T-helper 1 cell treated with Interleukin-12 subunit alpha and Interleukin-12 subunit beta and Interleukin-4 antibody, amounts not matched to agents 30 ng/mL and 1 ng/mL, for 36 hours (primary cell): ENCODE measurements at regions not wholly inside any gene's neighbourhood (a gene's known extent, or its start where the extent isn't known, plus 50 kb on each side); places are given as distances from the start of the nearest gene placed in this dataset.

Experiments used
- intact Hi-C: fragments of 100-400 bp; cut with micrococcal nuclease; formaldehyde crosslinking; loops from one replicate; pipeline ENCODE4 v1.15.1; 2024

DNA sequence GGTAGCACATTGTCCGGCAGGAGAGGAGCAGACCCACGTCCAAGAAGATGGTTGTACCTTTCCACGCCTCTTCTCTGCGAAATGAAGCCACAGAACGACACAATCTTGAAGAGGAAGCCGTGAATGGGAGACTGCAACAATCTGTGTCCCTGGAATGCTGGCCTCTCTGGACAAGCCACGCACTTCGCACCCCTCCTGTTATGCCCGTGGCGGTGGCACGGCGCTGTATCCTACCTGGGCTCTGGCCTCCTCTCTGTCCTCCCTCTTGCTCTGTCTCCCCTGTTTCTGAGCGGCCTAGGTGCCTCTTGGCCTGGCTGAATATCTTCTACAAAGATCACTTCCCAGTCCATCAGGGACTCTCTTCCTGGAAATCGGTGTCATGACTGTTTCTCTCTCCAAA, 717.8 kb downstream of the KCNJ18 start:
- intact Hi-C loops: no loop called here

DNA sequence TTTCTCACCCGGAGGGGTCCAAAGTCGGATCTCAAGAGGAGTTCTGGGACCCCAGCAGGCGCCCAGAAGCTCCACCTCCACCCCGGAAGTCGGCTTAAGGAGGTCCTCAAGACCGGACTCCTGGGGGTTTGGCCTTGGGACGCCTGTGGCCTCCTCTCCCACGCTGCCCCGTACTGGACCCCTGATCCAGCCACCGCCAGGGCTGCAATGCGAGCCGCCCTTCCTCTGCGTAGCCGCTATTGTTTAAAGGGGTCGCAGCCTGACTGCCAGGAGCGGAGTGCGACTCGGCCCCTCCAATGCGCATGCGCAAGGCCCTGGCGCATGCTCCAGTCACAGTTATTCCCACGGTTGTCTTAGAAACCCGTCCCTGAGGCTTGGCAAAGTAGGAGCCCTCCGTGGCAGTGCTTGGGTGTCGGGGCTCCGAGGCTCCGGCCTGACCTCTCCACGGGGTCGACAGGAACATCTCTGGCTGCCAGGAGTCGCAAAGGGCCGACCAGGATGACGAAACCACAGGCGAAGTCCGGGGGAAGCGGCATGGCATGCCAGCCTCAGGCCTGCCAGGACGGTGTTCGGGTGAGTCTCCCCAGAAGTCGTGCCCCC, 719.0 kb downstream of the KCNJ18 start:
- intact Hi-C loops: no loop called here

DNA sequence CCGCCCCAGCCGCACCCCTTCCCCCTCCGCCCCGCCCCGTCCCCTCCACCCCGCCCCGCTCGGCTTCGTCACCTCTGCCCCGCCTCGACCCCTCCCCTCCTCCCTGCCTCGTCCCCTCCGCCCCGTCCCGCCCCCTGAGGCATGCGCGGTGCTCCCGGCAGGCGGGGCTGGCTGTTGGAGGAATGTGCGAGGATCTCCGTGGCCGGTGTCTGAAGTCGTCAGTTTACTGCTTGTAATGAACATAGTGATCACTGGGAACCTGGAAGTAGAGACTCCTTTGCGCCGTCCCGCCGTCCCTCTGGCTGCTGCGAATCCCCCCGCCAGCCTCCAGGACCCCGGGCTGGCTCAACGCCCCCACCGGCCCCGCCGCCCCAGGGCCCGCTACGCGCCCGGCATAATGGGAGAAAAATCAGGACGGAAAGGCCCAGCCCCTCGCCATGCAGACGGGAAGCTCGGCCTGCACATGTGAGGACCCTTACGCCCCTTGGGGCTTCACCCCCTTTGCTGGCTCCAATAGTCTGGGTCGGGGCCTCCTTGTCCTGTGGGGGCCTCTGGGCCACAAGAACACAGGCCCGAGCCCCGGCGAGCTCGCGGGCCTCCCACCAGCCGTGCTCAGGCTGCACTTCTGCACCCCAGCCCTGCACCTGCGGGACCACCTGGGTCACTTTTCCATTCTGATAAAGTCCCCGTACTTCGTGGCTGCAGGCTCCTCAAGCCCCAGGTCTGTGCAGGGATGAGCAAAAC, 743.1 kb downstream of the KCNJ18 start:
- intact Hi-C loops: no loop called here

DNA sequence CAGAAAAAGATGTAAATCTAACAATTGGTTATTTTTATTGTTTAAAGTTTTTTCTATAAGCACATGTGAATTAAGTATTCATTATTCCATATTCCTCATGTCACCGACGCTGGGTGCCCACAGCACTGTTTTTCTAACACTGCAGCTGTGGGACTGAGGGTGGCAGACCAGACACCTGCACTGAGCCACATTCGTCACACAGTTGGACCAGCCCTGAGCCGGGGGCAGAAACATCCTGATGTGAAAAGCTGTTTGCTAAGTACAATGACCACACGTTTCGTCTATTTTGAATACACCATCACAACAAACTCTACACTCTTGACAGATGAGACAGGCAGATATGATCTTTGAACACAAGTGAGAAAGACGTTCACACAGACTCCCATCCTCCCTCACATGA, 749.5 kb downstream of the KCNJ18 start:
- intact Hi-C loops: no loop called here

DNA sequence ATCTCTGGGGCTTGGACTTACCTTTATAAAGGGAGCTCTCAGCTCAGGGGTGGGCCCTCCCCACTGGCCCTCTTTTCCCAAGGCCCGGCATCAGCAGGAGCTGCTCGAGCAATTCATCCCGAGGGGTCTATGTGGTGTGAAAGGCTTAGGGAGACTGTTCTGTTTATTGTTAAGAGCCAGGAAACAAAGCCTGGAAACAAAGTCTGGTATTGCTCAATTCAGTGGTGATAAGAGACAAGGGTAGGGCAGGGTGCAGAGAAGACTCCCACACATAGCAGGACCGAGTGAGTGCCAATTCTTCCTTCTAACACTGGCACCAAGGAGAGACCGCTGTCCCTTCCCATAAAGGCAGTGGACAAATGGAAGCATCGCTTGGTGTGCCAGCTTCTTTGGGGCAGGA, 750.7 kb downstream of the KCNJ18 start:
- intact Hi-C loops: no loop called here

DNA sequence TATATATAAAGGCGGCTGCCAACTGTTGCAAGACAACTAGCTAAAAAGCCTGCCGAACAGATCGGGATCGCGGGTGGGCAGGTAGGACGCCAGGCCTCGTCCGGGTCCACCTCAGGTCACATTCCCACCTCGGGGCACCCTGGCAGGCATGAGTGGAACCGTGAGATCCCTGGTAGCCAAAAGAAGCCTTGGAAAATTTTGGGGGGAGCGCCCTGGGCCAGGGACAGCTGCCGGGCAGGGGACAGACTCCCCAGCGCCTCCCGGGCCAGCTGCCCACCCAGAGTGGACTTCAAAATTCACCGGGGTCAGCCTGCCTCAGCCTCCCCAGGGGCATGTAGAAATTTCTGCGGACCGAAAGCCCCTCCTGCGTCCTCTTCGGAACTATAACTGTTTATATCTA, 760.9 kb downstream of the KCNJ18 start:
- intact Hi-C loops: no loop called here

DNA sequence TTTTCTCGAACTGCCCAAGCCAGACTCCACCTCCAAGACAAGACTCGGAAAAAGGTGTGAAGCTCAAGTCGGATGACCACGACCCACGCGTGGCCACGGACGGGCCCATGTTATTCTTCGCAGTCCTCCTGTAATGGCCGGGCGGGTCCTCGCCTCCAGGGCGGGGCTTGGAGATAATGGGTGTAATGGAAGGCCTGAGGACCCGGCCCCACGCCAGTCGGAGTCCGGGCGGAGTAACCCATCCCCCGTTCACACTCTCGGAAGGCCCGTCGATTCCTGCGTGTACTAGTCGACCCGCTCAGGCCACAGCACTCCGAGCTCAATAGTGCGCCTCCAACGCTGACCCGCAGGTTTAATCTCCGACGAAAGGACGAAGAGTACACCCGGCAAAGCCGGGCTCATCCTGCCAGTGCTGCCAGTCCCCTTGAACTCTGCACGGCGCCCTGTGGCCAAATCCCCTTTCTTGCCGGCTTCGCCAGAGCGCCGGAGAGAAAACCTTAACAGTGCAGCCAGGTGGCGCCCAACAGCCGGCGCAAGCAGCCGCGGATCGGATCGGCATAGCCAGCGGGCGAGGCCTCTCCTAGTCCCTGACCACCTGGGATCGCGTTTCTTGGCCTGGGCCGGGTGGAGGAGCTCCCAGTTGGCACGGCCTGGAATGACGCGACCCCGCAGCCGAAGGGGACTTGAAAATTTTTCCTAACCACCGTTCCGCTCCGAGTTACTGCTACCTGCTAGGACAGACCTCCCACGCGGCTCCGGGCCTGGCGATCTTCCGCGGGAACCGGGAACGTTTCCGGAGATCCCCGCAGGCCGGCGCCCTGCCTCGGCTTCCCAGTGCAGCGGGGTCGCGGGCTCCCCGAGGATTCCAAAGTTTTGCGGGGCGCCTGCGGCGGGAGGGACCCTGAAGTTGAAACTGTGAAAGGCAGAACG, 762.0 kb downstream of the KCNJ18 start:
- intact Hi-C loops: no loop called here

DNA sequence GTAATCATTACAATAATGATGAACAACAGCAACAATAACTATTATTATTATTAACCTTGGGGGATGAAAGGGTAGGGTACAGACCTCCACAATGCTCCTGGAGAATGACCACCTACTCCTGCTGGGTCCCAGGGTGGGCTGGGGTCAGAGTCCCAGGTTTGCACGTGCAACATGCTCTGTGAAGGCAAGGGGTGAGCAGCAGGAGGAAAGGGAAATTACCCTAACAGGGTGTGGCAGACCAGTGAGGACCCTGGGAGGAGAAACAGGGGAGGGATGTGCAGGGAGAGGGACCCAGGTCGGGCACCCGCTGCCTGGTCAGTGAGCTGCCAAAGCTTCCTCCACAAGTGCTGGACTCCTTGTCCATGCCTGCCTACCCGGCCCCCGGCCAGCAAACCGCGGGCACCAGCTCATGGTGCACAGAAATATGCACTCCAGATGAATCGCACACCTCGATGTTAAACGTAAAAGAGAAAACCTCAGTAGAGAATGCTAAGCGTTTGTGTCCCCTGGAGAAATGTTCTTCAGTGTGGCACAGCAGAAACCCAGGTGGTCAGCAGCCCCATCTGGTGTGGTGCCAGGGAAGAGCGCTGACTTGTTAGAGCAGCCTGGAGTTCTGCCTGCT, 767.1 kb downstream of the KCNJ18 start:
- intact Hi-C loops: no loop called here

DNA sequence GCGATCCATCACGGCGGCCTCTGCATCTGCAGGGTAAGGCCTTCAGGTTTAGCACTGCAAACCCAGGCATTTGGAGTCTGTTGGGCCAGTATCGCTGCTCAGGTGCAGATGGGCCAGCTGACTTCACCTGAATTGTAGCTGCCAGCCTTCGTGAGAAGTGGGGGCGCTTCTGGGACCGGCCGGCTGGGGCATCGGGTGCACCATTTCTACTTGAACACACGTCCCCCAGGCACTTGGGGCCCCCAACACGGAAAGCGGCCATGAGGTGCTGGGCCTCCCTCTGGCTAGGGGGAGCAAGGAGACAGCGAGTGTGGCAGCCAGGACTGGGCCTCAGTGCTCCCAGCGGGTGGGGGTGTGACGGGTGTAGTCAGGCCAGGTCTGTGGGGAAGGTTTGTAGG, 767.6 kb downstream of the KCNJ18 start:
- intact Hi-C loops: no loop called here

DNA sequence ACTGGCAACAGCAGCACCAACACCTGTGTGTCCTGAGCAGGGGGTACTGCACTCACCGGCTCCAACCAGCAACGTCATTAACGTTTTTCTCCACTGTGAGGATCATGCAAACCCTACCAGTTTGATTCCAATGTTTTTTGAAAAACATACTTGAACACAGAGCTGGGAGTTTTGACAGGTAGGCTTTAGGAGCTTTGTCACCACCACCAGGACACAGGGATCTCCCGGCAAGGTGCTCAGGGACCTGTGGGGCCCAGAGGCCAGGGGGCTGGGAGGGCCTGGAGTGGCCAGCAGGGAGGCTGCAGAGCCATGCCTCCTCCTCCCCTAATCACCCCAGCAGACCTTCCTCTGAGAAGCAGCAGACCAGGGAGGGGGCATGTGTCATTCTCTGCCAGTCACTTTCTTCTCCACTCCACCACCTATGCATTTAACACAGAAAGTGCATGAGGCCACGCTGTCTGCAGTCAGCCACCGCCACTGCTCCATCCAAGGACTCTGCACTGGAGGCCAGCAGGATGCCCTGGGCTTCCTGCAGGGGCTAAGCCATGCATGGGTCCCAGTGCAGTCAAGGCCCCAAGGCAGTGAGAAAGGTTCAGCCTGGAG, 768.2 kb downstream of the KCNJ18 start:
- intact Hi-C loops: no loop called here

DNA sequence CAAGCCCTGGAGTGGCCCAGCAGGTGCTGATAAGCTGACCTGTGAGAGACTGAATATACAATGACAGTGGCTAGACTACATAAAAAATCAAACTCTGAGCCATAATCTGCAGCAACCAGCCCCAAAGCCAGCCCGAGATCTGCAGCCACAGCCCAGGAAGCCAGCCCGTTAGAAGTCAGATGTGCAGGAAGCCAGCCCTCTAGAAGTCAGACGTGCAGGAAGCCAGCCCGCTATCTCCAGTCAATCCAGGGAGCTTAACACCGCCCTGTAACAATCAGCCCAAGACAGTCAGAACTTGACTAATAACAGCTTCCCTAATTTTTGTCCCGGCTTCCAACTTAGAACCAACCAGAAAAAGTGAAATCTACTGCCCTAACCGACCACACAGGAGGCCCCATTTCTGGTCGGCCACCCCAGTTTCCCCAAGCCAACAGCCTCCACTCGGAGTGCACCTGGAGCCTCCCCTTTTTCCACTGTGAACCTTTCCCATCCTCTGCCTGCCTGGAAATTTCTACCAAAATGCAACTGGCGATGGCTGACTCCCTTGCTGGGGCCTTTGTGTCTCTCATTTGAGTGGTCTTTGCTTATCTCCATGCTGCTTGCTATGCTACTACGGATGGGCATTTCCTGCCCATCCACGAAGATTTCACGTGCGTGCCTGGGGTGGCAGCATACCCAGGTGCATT, 769.3 kb downstream of the KCNJ18 start:
- intact Hi-C loops: no loop called here

DNA sequence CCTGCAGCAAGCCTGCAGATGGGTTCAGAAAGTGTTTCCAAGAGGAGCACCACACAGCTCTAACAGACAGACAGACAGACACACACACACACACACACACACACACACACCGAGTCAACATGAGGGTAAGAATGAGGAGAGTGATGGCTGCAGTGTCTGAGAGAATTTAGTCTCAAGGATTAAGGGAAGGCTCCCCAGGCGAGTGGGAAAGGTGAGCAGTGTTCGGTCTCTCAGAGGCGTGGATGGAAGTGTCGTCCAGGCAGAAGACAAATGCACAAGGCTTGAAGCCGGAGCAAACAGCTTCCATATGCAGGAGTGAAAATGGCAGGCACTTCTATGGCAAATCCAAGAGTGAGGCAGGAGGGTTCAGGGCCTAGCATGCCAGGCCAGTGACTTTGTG, 770.1 kb downstream of the KCNJ18 start:
- intact Hi-C loops: no loop called here

DNA sequence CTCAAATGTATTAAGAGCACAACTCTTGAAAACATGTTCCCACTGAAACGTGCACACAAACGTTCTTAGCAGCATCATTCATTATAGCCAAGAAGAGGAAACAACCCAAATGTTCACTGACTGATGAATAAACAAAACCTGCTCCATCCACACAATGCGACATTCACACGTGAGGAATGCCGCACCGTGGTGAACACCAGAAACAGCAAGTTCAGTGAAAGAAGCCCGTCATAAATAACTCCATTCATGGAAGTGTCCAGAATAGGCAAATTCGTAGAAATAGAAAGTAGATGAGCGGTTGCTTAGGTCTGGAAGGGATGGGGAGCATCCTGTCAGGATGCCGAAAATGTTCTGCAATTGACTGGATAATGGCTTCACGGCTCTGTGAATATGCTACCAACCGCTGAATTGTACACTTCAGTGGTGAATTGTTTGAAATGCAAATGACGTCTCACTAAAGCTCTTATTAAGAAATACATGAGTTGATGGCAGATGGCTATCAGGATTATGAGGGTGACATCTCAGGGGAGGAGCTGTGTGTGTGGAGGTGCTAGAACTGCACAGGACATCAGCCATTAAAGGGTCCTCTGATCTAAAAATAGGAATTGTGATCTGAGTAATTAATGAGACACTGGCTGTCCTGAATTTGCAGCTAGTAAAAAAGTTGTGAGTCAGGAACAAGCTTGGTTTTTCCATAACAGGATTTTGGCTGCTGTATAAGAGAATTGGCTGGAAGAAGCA, 771.0 kb downstream of the KCNJ18 start:
- intact Hi-C loops: no loop called here

DNA sequence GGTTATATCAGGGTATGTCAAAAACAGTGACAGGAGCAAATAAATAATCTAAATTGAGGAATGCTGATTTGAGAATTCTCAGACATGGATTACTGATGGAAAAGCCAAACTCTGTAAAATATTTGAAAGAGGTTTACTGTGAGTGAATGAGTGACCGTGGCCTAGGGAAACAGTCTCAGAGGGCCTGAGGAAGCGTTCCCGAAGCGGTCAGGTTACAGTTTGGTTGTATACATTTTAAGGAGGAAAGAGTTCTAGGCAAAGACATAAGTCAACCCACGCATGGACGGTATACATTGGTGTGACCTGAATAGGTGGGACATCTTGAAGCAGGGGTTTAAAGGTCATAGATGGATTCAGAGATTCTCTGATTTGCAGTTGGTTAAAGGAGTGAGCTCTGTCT, 771.7 kb downstream of the KCNJ18 start:
- intact Hi-C loops: no loop called here

DNA sequence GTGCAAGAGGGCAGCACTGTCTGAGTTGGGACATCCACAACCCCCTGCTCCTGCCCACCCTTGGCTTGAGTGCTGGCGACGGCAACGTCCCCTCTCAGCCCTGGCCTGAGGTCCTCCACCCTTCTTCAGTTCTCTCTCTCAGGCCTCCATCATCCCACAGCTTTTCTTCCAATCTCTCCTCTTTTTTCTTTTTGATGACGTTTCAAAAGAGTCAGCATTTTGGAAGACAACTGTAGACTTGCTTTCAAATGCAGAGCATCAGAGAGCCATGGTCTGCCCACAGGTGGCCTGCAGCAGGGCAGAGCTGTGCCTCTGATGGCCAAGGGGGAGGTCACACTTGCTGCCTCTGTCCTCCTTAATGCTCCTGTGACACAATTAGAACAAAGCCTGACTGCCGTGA, 775.4 kb downstream of the KCNJ18 start:
- intact Hi-C loops: no loop called here

DNA sequence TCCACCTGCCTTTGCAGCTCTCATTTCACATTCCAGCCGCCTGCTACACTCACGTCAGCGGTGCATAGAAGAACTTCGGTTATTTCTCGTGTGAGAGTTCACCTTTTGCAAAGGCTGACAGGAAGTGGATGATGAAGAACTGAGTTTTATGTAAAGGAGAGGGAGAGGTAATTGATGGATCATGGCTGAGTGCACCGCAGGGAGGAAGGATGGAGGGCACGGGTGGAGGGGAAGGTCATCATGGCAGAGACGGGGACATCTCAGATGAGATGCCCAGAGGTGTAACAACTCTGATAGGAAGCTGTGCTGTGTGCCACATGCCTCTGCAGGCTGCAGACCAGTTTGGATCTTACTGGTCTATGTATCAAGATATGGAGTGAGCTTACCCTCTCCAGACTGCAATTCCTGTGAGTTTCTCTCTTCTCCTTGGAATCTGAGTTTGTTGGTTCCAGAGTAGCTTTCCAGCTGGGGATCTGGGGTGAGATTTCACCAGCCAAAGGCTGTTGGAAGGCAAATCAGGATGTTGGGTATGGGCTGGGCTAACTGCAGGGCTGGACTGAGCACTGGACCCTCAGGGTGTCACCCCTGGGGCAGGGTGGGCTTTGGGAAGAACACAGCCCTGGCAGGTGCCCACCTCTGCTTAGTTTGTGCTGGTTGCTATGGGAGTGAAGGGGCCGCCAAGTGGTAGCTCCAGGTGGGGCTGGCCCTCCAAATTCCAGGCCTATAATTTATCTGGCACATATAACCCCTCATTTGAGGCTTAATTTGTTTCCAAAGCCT, 777.0 kb downstream of the KCNJ18 start:
- intact Hi-C loops: no loop called here

DNA sequence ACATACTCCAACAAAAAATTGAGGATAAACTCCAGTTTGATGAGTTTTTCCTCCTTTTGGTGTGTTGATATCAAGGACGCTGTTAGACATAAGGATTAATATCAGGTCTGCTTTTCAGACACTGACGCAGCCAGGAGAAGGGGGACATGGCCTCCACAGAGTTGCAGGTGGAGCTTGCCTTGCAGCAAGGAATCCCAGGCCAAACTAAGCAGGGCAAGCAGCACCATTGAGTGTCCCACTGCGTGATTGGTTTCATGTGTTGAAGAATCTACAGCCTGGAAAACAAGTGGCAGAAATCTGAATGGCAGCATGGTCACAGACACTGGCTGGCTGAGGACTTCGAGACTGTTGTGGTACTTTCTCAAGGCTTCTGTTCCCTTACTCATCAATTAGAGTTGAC, 777.6 kb downstream of the KCNJ18 start:
- intact Hi-C loops: no loop called here

DNA sequence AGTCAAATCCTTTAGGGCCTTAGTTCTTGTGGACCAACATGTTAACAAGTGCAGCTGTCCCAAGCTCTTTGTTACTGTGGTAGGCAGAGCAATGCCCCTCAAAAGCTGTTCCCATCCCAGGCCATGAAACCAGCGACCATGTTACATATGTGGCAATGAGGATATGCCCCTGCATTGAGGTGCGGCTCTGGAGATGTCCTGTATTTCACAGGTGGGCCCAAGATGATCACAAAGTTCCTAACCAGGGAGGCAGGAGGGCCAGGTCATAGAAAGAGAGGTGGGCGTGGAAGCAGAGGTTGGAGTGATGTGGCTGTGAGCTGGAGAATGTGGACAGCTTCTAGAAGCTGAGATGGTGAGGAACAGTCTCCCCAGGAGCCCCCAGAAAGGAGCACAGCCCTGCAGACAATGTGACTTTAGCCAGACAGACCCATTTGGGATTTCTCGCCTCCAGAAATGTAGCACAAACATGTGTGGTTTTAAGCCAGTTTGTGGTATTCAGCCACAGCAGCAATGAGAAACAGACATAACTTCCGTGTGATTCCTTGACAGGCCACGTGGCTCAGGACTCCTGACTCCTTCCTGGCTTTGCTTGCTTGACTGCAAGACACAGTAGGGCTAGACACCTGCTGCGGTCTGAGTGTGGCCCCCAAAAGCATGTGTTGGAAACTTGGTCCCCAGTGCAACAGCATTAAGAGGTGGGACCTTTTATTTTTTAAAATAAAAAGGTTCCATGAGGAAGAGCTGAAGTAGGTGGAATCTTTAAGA, 778.3 kb downstream of the KCNJ18 start:
- intact Hi-C loops: no loop called here

DNA sequence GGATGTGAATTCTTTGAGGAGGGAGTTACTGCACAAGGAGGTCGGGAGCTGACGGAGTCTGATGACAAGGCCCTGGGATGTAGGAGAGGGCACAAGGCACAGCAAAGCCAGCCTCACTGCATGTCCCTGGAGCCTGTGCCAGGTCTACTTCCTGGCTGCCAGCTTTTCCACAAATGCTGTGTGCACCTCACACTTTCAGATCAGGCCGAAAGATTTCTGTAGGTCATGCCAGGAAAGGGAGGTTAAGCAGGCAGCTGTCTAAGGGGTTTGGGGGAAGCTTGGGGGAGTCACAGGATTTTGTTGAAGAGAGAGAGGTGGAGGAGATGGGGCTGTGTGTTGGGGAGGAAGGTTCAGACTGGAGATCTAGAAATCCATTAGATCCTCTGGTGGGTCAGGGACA, 792.5 kb downstream of the KCNJ18 start:
- intact Hi-C loops: no loop called here
